Epithelial cell of esophagus (primary cell): ENCODE measurements at regions not wholly inside any gene's neighbourhood (a gene's known extent, or its start where the extent isn't known, plus 50 kb on each side); places are given as distances from the start of the nearest gene placed in this dataset.

Source experiments
- DNase-seq: peaks from one replicate; pipeline ENCODE4 v3.0.0; 2010; ENCODE audit warnings: low read depth
- H3K4me3 ChIP-seq: 2 replicates; pipeline ENCODE4 v1.5.1; 2011; ENCODE audit warnings: mild to moderate bottlenecking, low read length, control low read depth
- CTCF ChIP-seq: IDR thresholded peaks from 2 replicates; pipeline ENCODE4 v1.5.1; 2011; ENCODE audit warnings: low read depth, mild to moderate bottlenecking, low read length, control low read depth, inconsistent platforms; ENCODE audit not compliant: insufficient read depth; ENCODE audit errors: missing control alignments

DNA sequence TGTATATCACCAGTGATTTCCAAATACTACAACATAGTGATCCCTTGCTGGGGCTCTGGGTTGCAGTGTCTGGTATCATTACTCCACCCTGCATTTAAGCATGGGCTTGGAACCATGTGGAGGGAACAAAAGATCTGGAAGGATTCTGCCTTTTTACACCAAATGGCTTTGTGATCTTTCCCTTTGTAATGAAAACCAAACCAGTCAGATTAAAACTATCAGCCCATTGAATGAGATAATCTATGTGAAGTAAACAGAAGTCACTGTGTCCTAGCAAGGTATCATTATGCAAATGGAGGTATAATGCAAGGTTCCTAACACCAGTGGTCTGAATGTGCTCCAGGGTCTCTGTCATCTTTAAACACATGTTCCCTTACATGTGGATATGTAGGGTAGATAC is 474.7 kb upstream of the TNP1 start:
- TF ChIP-seq CTCF = no peak
- DNase-seq = no peak
- no peak overlapping the region for H3K4me3 ChIP-seq

DNA sequence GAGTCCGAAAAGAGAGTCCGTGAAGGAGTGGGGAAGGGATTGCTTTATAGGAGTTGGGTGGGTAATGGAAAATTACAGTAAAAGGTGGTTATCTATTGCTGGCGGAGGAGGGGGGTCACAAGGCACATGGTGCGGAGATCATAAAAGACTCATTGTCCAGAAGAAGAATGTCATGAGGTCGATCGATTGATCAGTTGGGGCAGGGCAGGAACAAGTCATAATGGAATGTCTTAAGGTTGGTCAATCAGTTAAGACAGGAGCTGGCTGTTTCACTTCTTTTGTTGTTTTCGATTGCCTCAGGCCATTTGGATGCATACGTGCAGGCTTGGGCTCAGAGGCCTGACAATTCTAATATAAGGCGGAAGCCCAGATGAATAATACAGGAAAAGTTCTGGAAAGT is 473.0 kb upstream of the TNP1 start:
- no peak for DNase-seq
- TF ChIP-seq CTCF = no peak

GRCh38 chr2:217332417-217332791 is 472.5 kb upstream of the TNP1 start:
- no peak for DNase-seq
- no peak for TF ChIP-seq CTCF
- no peak overlapping the region for H3K4me3 ChIP-seq

More for the DNA sequence above, 473.0 kb upstream of the TNP1 start:
- H3K4me3 ChIP-seq = no peak overlapping the region

DNA sequence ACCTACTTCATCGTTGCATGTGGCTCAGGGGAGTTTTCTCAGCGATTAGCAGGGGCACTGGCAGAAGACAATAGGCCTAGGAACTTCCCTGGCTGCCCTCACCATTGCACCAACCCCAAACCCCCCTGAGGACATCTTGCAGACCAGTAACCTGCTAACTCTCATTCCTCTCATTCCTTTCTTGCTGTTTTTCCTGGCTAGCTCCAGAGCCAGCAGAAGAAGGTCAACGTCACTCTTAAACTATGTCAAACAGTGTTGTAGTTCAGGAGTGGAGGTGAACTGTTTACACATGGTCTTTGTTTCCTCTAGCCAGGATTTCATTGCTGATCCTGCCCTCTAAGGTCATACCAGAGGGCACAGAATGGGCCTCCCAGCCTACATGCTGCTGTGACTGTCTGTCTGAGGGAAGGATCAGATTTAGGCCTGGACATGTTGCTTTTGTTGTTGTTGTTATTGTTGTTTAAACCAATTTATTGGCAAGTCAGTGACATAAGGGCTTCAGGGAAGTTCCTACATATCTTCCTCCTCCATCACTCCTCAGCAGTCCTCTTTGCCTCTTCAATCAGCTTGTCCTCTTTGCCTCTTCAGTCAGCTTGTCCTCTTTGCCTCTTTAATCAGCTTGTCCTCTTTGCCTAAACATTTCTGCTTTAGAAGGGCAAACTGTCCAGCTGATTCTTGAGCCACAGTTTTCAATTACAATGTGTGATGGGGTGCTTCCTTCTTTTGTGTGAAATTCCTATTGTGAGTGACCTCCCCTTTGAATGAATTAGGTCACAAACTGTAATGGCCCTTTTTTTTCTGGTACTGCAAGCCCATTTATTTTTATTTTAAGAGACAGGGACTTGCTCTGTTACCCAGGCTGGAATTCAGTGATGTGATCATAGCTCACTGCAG is 471.9 kb upstream of the TNP1 start:
- no peak overlapping the region for H3K4me3 ChIP-seq
- peak; percentile 82 for DNase-seq
- no peak for TF ChIP-seq CTCF

GRCh38 chr2:217330647-217331046 is 470.8 kb upstream of the TNP1 start:
- DNase-seq = no peak
- H3K4me3 ChIP-seq = no peak overlapping the region
- TF ChIP-seq CTCF = no peak

DNA sequence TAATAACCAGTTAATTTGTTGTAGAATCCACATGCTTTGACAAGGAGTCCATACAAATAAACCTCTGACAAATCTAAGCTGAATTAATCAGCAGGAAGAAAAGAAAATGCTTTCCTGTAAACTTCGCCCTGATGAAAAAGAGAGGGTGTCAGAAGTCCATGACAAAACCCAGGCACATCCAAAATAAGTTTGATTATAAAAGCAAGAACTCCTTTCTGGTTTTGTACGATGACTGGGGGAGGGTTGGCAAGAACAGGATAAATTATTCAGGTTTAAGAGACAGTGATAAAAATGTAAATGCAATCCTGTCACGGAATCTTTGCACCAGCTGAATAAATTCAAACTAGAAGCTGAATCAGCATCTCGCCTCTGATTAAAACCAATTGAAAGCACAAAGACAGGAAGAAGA is 469.2 kb upstream of the TNP1 start:
- no peak overlapping the region for H3K4me3 ChIP-seq
- no peak for DNase-seq
- no peak for TF ChIP-seq CTCF

DNA sequence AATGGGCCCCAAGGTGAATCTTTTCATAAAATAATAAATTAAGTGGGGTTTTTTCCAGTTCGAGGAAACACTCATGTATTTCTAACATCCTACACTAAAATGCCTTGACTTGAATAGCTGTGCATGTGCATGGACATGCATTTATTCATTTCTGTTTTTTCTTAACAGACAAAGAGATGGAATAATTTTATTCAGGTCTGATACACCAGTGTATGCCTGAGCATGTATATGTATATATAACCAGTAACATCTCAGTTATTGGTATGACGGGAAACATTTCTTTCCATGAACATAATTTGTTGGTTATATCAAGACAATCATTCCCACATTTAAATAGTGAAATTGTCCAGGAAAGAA is 468.7 kb upstream of the TNP1 start:
- no peak for TF ChIP-seq CTCF
- DNase-seq = no peak

More for the DNA sequence above, 468.7 kb upstream of the TNP1 start:
- no peak overlapping the region for H3K4me3 ChIP-seq
